Spleen (tissue), 7 donors: ENCODE measurements at regions not wholly inside any gene's neighbourhood (a gene's known extent, or its start where the extent isn't known, plus 50 kb on each side); places are given as distances from the start of the nearest gene placed in this dataset.

Source experiments
- POLR2A ChIP-seq, 3 donors: fragments of 450-650 bp; IDR thresholded peaks; one replicate each; pipeline ENCODE4 v1.5.1; 2017; ENCODE audit warnings: antibody characterized with exemption in 3 of 3, mild to moderate bottlenecking in 1 of 3
- POLR2AphosphoS5 ChIP-seq, 3 donors: sonication (generic); formaldehyde crosslinking; IDR thresholded peaks; one replicate each; pipeline ENCODE4 v1.5.1; 2017; ENCODE audit warnings: antibody characterized with exemption in 3 of 3
- TF ChIP-seq, protein P1 (sequence below), 11 experiments: fragments of 200-600 bp in 7 of 11; fragments of 450-650 bp in 4 of 11; sonication (generic) in 4 of 11; IDR thresholded peaks in 8 of 11; conservative IDR thresholded peaks in 3 of 11; 1 replicate in 7 of 11; 2 replicates in 4 of 11; pipeline versions ENCODE4 v1.4.0 to v1.8.0; 2016 to 2021; ENCODE audit warnings: antibody characterized with exemption in 11 of 11, inconsistent platforms in 4 of 11, mild to moderate bottlenecking in 1 of 11
- donor health status: DM: no; HTN: no; CAD: no; lungs with moderate emphysema.
- donor health status: DM: no; HTN: no; CAD: no.
- donor health status: DM: no; HTN: no; CAD: no.

DNA sequence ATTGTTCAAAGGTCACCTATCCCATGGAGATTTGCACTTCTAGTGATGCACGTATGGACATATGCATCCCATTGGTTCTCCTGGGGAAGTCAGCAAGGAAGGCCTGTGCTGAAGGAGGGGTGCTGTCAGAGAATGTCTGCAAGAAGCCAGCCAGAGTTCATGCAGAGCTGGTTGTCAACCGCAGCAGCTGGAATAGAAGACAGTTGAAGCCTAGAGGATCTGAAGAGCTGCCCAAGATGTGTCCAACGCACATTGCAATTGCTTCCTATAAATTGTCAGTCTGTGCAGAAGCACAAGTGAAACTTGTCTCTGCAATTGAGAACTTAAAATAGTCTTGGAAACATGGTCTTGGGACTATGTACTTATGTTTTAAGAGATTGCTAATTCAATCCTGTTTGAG, 82.1 kb upstream of the CNTNAP4 start:
- TF ChIP-seq, protein P1, sequence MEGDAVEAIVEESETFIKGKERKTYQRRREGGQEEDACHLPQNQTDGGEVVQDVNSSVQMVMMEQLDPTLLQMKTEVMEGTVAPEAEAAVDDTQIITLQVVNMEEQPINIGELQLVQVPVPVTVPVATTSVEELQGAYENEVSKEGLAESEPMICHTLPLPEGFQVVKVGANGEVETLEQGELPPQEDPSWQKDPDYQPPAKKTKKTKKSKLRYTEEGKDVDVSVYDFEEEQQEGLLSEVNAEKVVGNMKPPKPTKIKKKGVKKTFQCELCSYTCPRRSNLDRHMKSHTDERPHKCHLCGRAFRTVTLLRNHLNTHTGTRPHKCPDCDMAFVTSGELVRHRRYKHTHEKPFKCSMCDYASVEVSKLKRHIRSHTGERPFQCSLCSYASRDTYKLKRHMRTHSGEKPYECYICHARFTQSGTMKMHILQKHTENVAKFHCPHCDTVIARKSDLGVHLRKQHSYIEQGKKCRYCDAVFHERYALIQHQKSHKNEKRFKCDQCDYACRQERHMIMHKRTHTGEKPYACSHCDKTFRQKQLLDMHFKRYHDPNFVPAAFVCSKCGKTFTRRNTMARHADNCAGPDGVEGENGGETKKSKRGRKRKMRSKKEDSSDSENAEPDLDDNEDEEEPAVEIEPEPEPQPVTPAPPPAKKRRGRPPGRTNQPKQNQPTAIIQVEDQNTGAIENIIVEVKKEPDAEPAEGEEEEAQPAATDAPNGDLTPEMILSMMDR (IDR thresholded peaks at IDR 0.05 in 8 of 11, conservative IDR thresholded peaks at IDR 0.05 in 3 of 11) = no peak
- TF ChIP-seq POLR2AphosphoS5 (IDR thresholded peaks at IDR 0.05) (no peak), POLR2A (IDR thresholded peaks at IDR 0.05) (no peak)
